ENCODE measurements at regions not wholly inside any gene's neighbourhood (a gene's known extent, or its start where the extent isn't known, plus 50 kb on each side); places are given as distances from the start of the nearest gene placed in this dataset.
A peak's percentile ranks its signal among the peaks of the same experiment; 100 is the strongest.

DNA sequence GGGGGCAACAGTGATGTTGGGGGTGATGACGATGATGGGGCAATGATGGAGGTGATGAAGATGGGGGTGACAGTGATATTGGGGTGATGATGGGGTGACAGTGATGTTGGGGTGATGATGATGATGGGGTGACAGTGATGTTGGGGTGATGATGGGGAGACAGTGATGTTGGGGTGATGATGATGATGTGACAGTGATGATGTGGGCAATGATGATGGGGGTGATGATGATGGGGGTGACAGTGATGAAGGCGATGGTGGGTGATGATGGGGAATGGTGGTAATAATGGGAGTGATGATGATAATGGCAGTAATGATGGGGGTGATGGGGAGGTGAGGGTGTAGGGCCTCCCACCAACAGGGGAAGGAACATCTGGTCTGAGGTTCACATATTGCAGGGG lies 150.6 kb downstream of the ERMARD start:
- DNase-seq = no peak

DNA sequence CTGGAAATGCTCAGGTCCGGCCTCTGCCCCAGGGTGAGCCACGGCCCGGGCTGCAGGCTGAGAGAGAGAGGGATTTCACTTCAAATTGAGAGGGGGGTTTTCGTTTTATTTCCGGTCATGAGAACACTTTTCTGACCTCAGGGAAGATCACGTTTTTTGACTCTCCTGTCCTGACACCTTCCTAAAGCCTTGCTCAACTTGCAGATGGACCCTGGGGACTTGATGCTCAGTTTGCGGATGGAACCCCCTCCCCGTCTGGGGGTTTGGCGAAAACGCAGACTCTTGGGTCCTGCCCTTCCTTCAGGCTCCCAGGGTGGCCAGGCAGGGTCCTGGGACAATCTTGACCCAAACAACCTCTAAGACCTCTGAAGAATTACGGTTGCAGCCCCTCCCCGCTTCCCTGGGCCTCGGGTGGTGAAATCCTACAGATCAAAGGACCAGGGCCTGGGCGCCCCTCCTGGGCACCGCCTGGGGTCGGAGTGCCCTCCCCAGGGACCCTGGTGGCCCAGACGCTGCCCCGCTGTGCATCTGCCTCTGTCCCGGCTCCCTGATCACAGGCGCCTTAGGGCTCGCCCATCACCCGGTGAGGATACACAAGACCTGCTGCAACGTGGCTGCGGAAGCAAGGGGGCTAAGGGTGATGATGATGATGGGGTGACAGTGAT lies 148.2 kb downstream of the ERMARD start:
- DNase-seq = no peak

DNA sequence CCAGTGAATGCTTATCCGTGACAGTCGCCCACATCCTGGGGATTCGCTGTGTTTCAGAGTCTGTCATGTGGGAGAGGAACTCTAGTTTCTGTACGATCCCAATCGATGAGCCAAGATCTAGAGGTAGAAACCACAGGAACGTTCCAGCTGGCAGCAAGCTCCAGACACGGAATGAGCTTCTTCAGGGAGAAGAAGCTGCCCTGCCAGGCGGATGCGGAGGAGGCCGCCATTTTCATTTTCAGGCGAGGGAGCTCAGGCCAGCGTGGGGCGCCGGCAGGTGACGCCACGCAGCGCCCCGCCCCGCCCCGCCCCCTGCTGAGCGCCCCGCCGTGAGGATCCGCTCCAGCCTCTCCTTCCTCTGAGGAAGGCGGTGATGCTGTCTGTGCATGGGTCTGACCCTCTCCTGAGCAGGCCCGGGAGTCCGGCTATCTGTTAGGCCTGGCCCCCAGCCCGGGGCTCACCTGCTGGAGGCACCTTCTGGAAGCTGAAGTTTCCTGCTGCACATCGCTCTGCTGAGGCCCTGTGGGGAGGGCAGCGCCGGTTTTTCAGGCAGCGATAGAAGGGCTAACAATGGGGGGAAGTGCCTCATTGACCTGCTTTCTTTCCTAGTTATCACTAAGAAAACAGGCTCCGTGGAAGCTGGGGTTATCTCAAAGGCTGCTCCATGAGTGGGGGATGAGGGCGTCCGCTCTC lies 147.5 kb downstream of the ERMARD start:
- peak in 12 of 58 donors; percentile 1 to 62 (median 17) for DNase-seq

DNA sequence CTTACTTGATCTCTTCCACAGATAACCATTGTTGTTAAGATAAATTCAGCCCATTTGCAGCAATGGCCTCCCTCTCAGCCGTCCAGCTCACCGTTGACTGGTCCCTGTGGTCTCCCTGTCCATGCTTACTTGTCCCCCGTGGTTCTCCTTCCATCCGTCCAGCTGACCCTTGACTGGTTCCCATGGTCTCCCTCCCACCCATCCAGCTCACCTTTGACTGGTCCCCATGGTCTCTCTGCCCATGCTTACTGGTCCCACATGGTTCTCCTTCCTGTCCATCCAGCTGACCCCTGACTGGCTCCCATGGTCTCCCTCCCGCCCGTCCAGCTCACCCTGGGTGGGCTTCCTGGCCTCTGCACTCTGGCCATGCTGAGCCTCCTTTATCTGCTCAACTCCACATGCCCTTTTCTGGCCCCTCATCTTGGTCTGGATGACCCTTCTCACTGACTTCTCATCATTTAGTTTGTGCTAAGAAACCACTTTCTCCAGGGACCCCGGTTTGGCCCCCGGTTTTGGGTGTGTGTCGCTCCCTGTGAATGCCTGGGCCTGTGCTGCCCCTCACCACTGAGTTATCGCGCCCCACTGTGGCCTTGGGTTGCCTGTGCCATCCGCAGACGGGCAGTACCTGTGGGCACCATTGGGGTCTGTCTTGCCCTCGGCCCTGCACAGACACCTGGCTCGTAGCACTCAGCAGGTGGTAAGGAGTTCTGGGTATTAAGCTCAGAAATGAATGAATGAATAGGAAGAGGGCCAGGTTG lies 146.4 kb downstream of the ERMARD start:
- DNase-seq = no peak

- no peak for DNase-seq
These were observed 145.5 kb downstream of the ERMARD start for GRCh38 chr6:169896826-169897456.

- no peak for DNase-seq
These were observed 144.7 kb downstream of the ERMARD start for GRCh38 chr6:169895926-169896761.

DNA sequence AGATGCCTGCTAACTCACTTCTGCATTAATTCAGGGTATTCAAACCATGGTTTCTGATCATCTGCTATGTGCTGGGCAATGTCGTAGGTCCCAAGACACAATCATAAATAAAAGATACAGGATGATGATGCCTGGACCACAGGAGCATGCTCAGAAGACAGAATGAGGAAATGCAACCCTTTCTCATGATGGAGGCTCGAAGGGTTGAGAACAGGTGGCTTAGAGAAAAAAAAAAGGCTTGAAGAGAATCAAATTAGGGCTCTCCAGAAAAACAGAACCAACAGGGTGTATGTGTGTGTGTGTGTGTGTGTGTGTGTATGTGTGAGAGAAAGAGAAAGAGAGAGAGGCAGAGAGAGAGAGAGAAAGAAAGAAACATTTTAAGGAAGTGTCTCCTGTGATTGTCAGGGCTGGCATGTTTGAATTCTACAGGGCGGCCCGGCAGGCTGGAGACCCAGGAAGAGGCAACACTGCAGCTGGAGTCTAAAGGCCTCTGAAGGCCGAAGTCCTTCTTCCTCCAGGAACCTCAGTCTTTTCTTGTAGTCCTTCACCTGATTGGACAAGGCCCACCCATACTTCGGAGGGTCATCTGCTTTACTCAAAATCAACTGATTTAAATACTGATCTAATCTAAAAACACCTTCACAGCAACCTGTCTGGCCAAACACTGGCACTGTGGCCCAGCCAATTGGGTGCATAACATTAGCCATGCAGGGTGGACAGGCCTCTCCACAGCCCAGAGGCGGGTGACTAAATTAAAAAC lies 143.8 kb downstream of the ERMARD start:
- no peak for DNase-seq

DNA sequence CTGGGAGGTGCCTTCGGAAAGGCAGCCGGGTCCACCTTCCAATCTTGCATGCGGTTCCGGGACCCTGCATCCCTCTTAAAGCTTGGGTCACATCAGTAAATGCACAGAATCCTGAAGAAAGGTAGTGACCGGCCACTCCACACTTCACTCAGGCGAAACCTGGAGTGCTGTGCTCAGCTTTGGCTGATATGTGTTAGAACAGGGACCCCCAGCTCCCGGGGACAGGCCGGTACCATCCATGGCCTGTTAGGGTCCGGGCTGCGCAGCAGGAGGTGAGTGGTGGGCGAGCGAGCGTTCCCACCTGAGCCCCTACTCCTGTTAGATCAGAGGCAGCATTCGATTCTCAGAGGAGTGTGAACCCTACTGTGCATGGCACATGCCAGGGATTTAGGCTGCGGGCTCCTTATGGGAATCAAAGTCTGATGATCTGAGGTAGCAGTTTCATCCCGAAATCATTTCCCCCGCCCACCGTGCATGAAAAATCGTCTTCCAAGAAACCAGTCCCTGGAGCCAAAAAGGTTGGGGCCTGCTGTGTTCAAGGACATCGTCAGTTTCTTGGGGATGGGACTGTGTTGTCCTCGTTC lies 143.0 kb downstream of the ERMARD start:
- DNase-seq = no peak

GRCh38 chr6:169893624-169894023 lies 142.2 kb downstream of the ERMARD start:
- DNase-seq = no peak

DNA sequence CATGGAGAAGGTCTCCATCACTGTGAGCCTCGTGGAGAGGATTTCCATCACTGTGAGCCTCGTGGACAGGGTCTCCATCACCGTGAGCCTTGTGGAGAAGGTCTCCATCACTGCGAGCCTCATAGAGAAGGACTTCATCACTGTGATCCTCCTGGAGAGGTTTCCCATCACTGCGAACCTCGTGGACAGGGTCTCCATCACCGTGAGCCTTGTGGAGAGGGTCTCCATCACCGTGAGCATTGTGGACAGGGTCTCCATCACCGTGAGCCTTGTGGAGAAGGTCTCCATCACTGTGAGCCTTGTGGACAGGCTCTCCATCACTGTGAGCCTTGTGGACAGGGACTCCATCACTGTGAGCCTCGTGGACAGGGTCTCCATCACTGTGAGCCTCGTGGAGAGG lies 140.4 kb downstream of the ERMARD start:
- DNase-seq = no peak

- no peak for DNase-seq
These were observed 140.0 kb downstream of the ERMARD start for GRCh38 chr6:169891421-169891820.

DNA sequence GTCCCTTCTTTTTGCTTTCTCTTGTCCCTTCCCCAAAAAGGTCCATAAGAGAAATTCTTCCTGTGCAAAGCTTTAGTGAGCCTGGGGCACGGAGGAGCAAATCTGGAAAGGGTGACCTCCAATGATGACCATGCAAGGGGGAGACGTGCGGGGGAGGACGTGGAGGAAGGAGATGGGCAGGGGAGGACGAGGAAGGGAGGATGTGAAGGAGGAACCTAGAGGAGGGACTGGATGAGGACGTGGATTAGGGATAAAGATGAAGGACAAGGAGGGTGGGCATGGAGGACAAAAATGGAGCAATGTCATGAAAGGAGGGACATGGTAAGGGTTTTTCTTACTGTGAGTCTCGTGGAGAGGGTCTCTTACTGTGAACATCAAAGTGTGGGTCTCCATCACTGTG lies 139.5 kb downstream of the ERMARD start:
- no peak for DNase-seq

DNA sequence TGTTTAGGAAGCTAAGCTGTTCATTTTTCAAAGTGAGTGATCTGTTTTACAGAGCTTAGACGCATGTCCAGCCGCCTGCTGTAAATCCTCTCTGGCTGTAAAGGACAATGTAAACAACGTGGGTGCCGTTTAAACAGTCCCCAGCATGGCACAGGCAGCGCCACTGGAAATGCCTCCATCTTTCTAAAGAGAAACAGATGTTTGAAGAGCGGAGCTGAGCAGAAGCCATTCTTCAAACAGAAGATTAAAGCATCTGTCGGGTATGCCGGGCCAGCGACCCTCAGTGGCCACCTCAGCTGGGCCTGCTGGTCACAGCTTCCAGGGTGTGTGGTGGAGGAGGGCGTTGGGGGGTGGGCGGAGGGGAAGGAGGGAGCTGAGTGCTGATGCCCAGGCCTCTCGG lies 138.6 kb downstream of the ERMARD start:
- DNase-seq = no peak

GRCh38 chr6:169887529-169888140 lies 136.2 kb downstream of the ERMARD start:
- DNase-seq = no peak

DNA sequence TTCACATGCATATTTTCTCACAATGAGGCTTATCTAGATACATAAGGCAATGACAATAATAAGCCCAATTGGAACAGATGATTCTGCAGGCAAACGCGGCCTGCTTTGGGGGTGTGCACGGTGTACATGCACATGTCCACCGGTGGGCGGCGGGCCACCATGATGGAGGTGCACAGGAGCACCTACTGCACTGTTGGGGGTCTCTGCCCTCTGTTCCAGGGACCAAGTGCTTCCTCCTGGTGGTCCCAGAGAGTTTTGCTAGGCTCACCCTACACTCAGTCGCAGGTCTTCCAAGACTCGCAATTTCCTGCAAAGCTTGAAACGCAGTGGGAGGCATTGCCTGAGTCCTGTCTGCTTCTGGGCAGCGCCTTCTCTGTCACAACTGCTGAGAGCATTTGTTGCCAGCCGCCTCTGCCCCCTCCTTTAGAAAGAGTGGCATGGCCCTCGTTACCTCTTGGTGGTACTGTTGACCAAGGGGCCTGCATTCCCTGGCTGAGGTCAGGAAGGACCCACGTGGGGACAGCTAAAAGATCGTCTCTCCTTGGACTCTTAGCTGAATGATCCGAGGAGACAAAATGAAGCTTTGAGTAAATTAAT lies 135.3 kb downstream of the ERMARD start:
- no peak for DNase-seq

GRCh38 chr6:169885831-169886230 lies 134.4 kb downstream of the ERMARD start:
- DNase-seq = no peak

GRCh38 chr6:169885131-169885530 lies 133.7 kb downstream of the ERMARD start:
- DNase-seq = no peak

- DNase-seq = no peak
These were observed 132.7 kb downstream of the ERMARD start for GRCh38 chr6:169884158-169884557.

GRCh38 chr6:169883316-169883715 lies 131.9 kb downstream of the ERMARD start:
- no peak for DNase-seq
